Activated CD4-positive, alpha-beta T cell treated with anti-CD3 and anti-CD28 coated beads for 24 hours (primary cell): ENCODE measurements at regions not wholly inside any gene's neighbourhood (a gene's known extent, or its start where the extent isn't known, plus 50 kb on each side); places are given as distances from the start of the nearest gene placed in this dataset.

Experiments used
- DNase-seq, 2 donors: peaks; one replicate each; pipeline ENCODE4 v3.0.0-alpha.2; 2020; ENCODE audit warnings: low read depth in 2 of 2

GRCh38 chr1:34408011-34408410, 231.3 kb downstream of the C1orf94 start:
- no peak for DNase-seq

- no peak for DNase-seq
Observed at GRCh38 chr1:34409689-34410229, 233.1 kb downstream of the C1orf94 start.

- no peak for DNase-seq
Observed at GRCh38 chr1:34412598-34413370, 236.1 kb downstream of the C1orf94 start.

- DNase-seq = no peak
Observed at GRCh38 chr1:34415140-34415539, 238.4 kb downstream of the C1orf94 start.

- no peak for DNase-seq
Observed at GRCh38 chr1:34418166-34418565, 241.5 kb downstream of the C1orf94 start.

- DNase-seq = no peak
Observed at GRCh38 chr1:34419663-34420136, 243.0 kb downstream of the C1orf94 start.

GRCh38 chr1:34425046-34425445, 248.3 kb downstream of the C1orf94 start:
- no peak for DNase-seq

- DNase-seq = no peak
Observed at GRCh38 chr1:34425785-34426184, 249.1 kb downstream of the C1orf94 start.

GRCh38 chr1:34426325-34426896, 249.7 kb downstream of the C1orf94 start:
- DNase-seq = no peak

GRCh38 chr1:34427170-34427569, 250.5 kb downstream of the C1orf94 start:
- no peak for DNase-seq

GRCh38 chr1:34433099-34433498, 256.4 kb downstream of the C1orf94 start:
- no peak for DNase-seq

- no peak for DNase-seq
Observed at GRCh38 chr1:34436836-34437235, 260.1 kb downstream of the C1orf94 start.

- no peak for DNase-seq
Observed at GRCh38 chr1:34441259-34442069, 264.8 kb downstream of the C1orf94 start.

- no peak for DNase-seq
Observed at GRCh38 chr1:34444516-34444915, 267.8 kb downstream of the C1orf94 start.

- no peak for DNase-seq
Observed at GRCh38 chr1:34450325-34450724, 273.6 kb downstream of the C1orf94 start.

GRCh38 chr1:34452451-34452850, 275.7 kb downstream of the C1orf94 start:
- no peak for DNase-seq

GRCh38 chr1:34455121-34455520, 278.4 kb downstream of the C1orf94 start:
- no peak for DNase-seq

- peak; percentile 38 to 46 for DNase-seq
Observed at GRCh38 chr1:34460193-34460592, 283.5 kb downstream of the C1orf94 start.

GRCh38 chr1:34470401-34470800, 284.4 kb upstream of the GJB5 start:
- DNase-seq = no peak

- no peak for DNase-seq
Observed at GRCh38 chr1:34474566-34474965, 280.3 kb upstream of the GJB5 start.

GRCh38 chr1:34476371-34476770, 278.5 kb upstream of the GJB5 start:
- DNase-seq = no peak

- no peak for DNase-seq
Observed at GRCh38 chr1:34477632-34478141, 277.2 kb upstream of the GJB5 start.
